KOPT-K1 (cell line): ENCODE measurements at regions not wholly inside any gene's neighbourhood (a gene's known extent, or its start where the extent isn't known, plus 50 kb on each side); places are given as distances from the start of the nearest gene placed in this dataset.

Experiments used
- H3K27ac ChIP-seq: fragments of 200-600 bp; sonication (generic); 2 replicates; pipeline ENCODE4 v1.5.1; 2016; ENCODE audit warnings: antibody characterized with exemption, mild to moderate bottlenecking, low read depth, low read length; ENCODE audit not compliant: poor library complexity, severe bottlenecking
- H3K36me3 ChIP-seq: fragments of 200-600 bp; sonication (generic); 2 replicates; pipeline ENCODE4 v1.5.1; 2017; ENCODE audit warnings: antibody characterized with exemption, mild to moderate bottlenecking, low read length, moderate library complexity; ENCODE audit not compliant: insufficient read depth
- H3K9me3 ChIP-seq: fragments of 200-600 bp; sonication (generic); 2 replicates; pipeline ENCODE4 v1.5.1; 2017; ENCODE audit warnings: antibody characterized with exemption, low read length, mild to moderate bottlenecking; ENCODE audit not compliant: insufficient read depth, poor library complexity, severe bottlenecking

GRCh38 chr10:10233229-10233628 lies 784.4 kb upstream of the CELF2 start:
- H3K9me3 ChIP-seq: no peaks in the 10 kb centered on the region
- no peaks in the 10 kb centered on the region for H3K36me3 ChIP-seq
- no peak overlapping the region for H3K27ac ChIP-seq

- Histone ChIP-seq H3K27ac (no peak overlapping the region), H3K9me3 (no peaks in the 10 kb centered on the region), H3K36me3 (no peaks in the 10 kb centered on the region)
These were observed 782.7 kb upstream of the CELF2 start for GRCh38 chr10:10235003-10235402.

GRCh38 chr10:10247585-10247984 lies 770.1 kb upstream of the CELF2 start:
- no peak overlapping the region for H3K27ac ChIP-seq
- no peaks in the 10 kb centered on the region for H3K36me3 ChIP-seq
- H3K9me3 ChIP-seq: no peaks in the 10 kb centered on the region

GRCh38 chr10:10256860-10257259 lies 760.8 kb upstream of the CELF2 start:
- H3K27ac ChIP-seq: no peak overlapping the region
- H3K36me3 ChIP-seq: no peaks in the 10 kb centered on the region
- peaks cover 5% of the 10 kb centered on the region for H3K9me3 ChIP-seq

- no peak overlapping the region for H3K27ac ChIP-seq
- peaks cover 5% of the 10 kb centered on the region for H3K9me3 ChIP-seq
- no peaks in the 10 kb centered on the region for H3K36me3 ChIP-seq
These were observed 758.7 kb upstream of the CELF2 start for GRCh38 chr10:10259013-10259412.

GRCh38 chr10:10270126-10271050 lies 747.3 kb upstream of the CELF2 start:
- Histone ChIP-seq H3K27ac (no peak overlapping the region), H3K9me3 (no peaks in the 10 kb centered on the region), H3K36me3 (no peaks in the 10 kb centered on the region)

GRCh38 chr10:10271639-10272192 lies 746.0 kb upstream of the CELF2 start:
- H3K9me3 ChIP-seq: no peaks in the 10 kb centered on the region
- H3K36me3 ChIP-seq: no peaks in the 10 kb centered on the region
- H3K27ac ChIP-seq: no peak overlapping the region

- Histone ChIP-seq H3K9me3 (no peaks in the 10 kb centered on the region), H3K27ac (no peak overlapping the region), H3K36me3 (no peaks in the 10 kb centered on the region)
These were observed 744.0 kb upstream of the CELF2 start for GRCh38 chr10:10273661-10274060.

GRCh38 chr10:10279906-10280305 lies 737.8 kb upstream of the CELF2 start:
- H3K36me3 ChIP-seq: no peaks in the 10 kb centered on the region
- no peak overlapping the region for H3K27ac ChIP-seq
- H3K9me3 ChIP-seq: no peaks in the 10 kb centered on the region

- Histone ChIP-seq H3K9me3 (no peaks in the 10 kb centered on the region), H3K27ac (no peak overlapping the region), H3K36me3 (no peaks in the 10 kb centered on the region)
These were observed 725.2 kb upstream of the CELF2 start for GRCh38 chr10:10292501-10292900.

GRCh38 chr10:10293041-10293440 lies 724.6 kb upstream of the CELF2 start:
- H3K9me3 ChIP-seq: no peaks in the 10 kb centered on the region

GRCh38 chr10:10293481-10293951 lies 724.2 kb upstream of the CELF2 start:
- Histone ChIP-seq H3K36me3 (no peaks in the 10 kb centered on the region), H3K9me3 (no peaks in the 10 kb centered on the region), H3K27ac (no peak overlapping the region)

More at GRCh38 chr10:10293041-10293440, 724.6 kb upstream of the CELF2 start:
- H3K27ac ChIP-seq: no peak overlapping the region
- H3K36me3 ChIP-seq: no peaks in the 10 kb centered on the region

- Histone ChIP-seq H3K36me3 (no peaks in the 10 kb centered on the region), H3K27ac (no peak overlapping the region), H3K9me3 (no peaks in the 10 kb centered on the region)
These were observed 723.3 kb upstream of the CELF2 start for GRCh38 chr10:10294184-10294880.

GRCh38 chr10:10294881-10295529 lies 722.7 kb upstream of the CELF2 start:
- Histone ChIP-seq H3K36me3 (no peaks in the 10 kb centered on the region), H3K27ac (no peak overlapping the region), H3K9me3 (no peaks in the 10 kb centered on the region)

GRCh38 chr10:10295537-10295936 lies 722.1 kb upstream of the CELF2 start:
- no peaks in the 10 kb centered on the region for H3K36me3 ChIP-seq
- H3K9me3 ChIP-seq: no peaks in the 10 kb centered on the region
- no peak overlapping the region for H3K27ac ChIP-seq
